IMR-90 (cell line): ENCODE measurements at regions not wholly inside any gene's neighbourhood (a gene's known extent, or its start where the extent isn't known, plus 50 kb on each side); places are given as distances from the start of the nearest gene placed in this dataset.
"Not testable (repeated sequence)": the region's sequence is repeated elsewhere in the genome, so short reads cannot be mapped to it uniquely, and the experiment has no call there.

ENCODE experiments used
- ATAC-seq: fragments of 200-7000 bp; cut with Tn5 transposase; 2 replicates; pipeline ENCODE4 v1.9.1; 2020; ENCODE audit warnings: low read depth, mild to moderate bottlenecking, moderate library complexity
- BruUV-seq: library from RNA; stranded (reverse); fragments of 400-500 nt; replicated peaks from 2 replicates; lab custom pipeline; 2021; lab: Mats Ljungman, UMichigan
- CTCF ChIA-PET: fragments of 300-600 bp; formaldehyde crosslinking; extraction: SDS; loops from one replicate; lab custom pipeline; 2021; ENCODE audit warnings: antibody characterized with exemption; lab: Yijun Ruan, JAX
- POLR2A ChIA-PET: fragments of 300-600 bp; sonication (Branson Sonifier 250); formaldehyde crosslinking; loops from one replicate; lab custom pipeline; 2022; ENCODE audit warnings: antibody characterized with exemption; ENCODE audit not compliant: unreplicated experiment; lab: Charles Lee
- DNase-seq: peaks from one replicate; pipeline ENCODE4 v3.0.0; 2013
- H2AFZ ChIP-seq: replicated peaks from 2 replicates; pipeline ENCODE3; 2013; ENCODE audit warnings: low read length, mild to moderate bottlenecking; ENCODE audit not compliant: poor library complexity
- H2AK5ac ChIP-seq: 2 replicates; pipeline ENCODE4 v1.6.1; 2013; ENCODE audit warnings: low read depth, low read length, inconsistent platforms
- H2AK9ac ChIP-seq: replicated peaks from 2 replicates; pipeline ENCODE3; 2013; ENCODE audit warnings: mild to moderate bottlenecking, low read depth, low read length, moderate library complexity; ENCODE audit not compliant: poor library complexity
- H2BK120ac ChIP-seq: 2 replicates; pipeline ENCODE4 v1.6.1; 2013; ENCODE audit warnings: low read depth, low read length, inconsistent platforms
- H2BK15ac ChIP-seq: 3 replicates; pipeline ENCODE4 v1.6.1; 2013; ENCODE audit warnings: low read depth, low read length, inconsistent platforms
- H2BK20ac ChIP-seq: 2 replicates; pipeline ENCODE4 v1.6.1; 2013; ENCODE audit warnings: low read depth, mild to moderate bottlenecking, inconsistent platforms, low read length, moderate library complexity
- H2BK5ac ChIP-seq: 2 replicates; pipeline ENCODE4 v1.6.1; 2013; ENCODE audit warnings: mild to moderate bottlenecking, low read depth, low read length, inconsistent platforms; ENCODE audit not compliant: poor library complexity, severe bottlenecking
- H3K14ac ChIP-seq: replicated peaks from 2 replicates; pipeline ENCODE4 v1.6.1; 2013; ENCODE audit warnings: low read depth, low read length, inconsistent platforms
- H3K18ac ChIP-seq: 2 replicates; pipeline ENCODE4 v1.6.1; 2013; ENCODE audit warnings: low read depth, low read length, control low read depth
- H3K23ac ChIP-seq: 2 replicates; pipeline ENCODE4 v1.6.1; 2013; ENCODE audit warnings: low read depth, low read length, inconsistent platforms
- H3K27ac ChIP-seq: 2 replicates; pipeline ENCODE4 v1.5.1; 2013; ENCODE audit warnings: mild to moderate bottlenecking, control low read depth, low read length; ENCODE audit not compliant: insufficient read depth
- H3K27me3 ChIP-seq: 2 replicates; pipeline ENCODE4 v1.6.1; 2013; ENCODE audit warnings: low read length; ENCODE audit not compliant: control insufficient read depth, insufficient read depth
- H3K36me3 ChIP-seq: 2 replicates; pipeline ENCODE4 v1.6.1; 2013; ENCODE audit warnings: low read length, mixed read lengths; ENCODE audit not compliant: control insufficient read depth, insufficient read depth
- H3K4ac ChIP-seq: 2 replicates; pipeline ENCODE4 v1.6.1; 2013; ENCODE audit warnings: low read depth, low read length, inconsistent platforms
- H3K4me1 ChIP-seq: 2 replicates; pipeline ENCODE4 v1.6.1; 2013; ENCODE audit warnings: low read length, mixed read lengths; ENCODE audit not compliant: control insufficient read depth, insufficient read depth
- H3K4me2 ChIP-seq: 2 replicates; pipeline ENCODE4 v1.6.1; 2013; ENCODE audit warnings: low read depth, mild to moderate bottlenecking, control low read depth, low read length, moderate library complexity
- H3K4me3 ChIP-seq: 2 replicates; pipeline ENCODE4 v1.5.1; 2013; ENCODE audit warnings: low read depth, mild to moderate bottlenecking, control low read depth, low read length, moderate library complexity; ENCODE audit not compliant: insufficient read depth
- H3K56ac ChIP-seq: 2 replicates; pipeline ENCODE4 v1.6.1; 2013; ENCODE audit warnings: low read length, inconsistent platforms; ENCODE audit not compliant: insufficient read depth; ENCODE audit errors: extremely low read depth
- H3K79me1 ChIP-seq, 2 experiments: 2 replicates each; pipeline ENCODE4 v1.6.1; 2013; ENCODE audit warnings: low read length in 2 of 2, inconsistent platforms in 1 of 2, low read depth in 1 of 2
- H3K9ac ChIP-seq: 2 replicates; pipeline ENCODE4 v1.6.1; 2013; ENCODE audit warnings: low read depth, low read length, control low read depth
- H3K9me1 ChIP-seq: 2 replicates; pipeline ENCODE4 v1.6.1; 2013; ENCODE audit warnings: low read length, inconsistent platforms; ENCODE audit not compliant: insufficient read depth
- H3K9me3 ChIP-seq: 2 replicates; pipeline ENCODE4 v1.6.1; 2013; ENCODE audit warnings: low read length; ENCODE audit not compliant: control insufficient read depth, insufficient read depth
- H4K20me1 ChIP-seq: 2 replicates; pipeline ENCODE4 v1.6.1; 2013; ENCODE audit warnings: low read length, inconsistent platforms; ENCODE audit not compliant: insufficient read depth
- H4K5ac ChIP-seq: 2 replicates; pipeline ENCODE4 v1.6.1; 2013; ENCODE audit warnings: mild to moderate bottlenecking, low read depth, low read length, control low read depth
- H4K8ac ChIP-seq, 2 experiments: 2 replicates each; pipeline ENCODE4 v1.6.1; 2013; ENCODE audit warnings: low read depth in 2 of 2, low read length in 2 of 2, control low read depth in 1 of 2, inconsistent platforms in 1 of 2
- H4K91ac ChIP-seq: 2 replicates; pipeline ENCODE4 v1.6.1; 2013; ENCODE audit warnings: low read depth, low read length, inconsistent platforms; ENCODE audit not compliant: insufficient read depth
- MAZ ChIP-seq: IDR thresholded peaks from 2 replicates; pipeline ENCODE4 v1.6.1; 2012; ENCODE audit warnings: low read depth, mild to moderate bottlenecking, low read length, improper control_type of control experiment, moderate library complexity, borderline replicate concordance
- POLR2A ChIP-seq: IDR thresholded peaks from 2 replicates; pipeline ENCODE4 v1.6.1; 2012; ENCODE audit warnings: mild to moderate bottlenecking, low read depth, low read length
- RAD21 ChIP-seq: IDR thresholded peaks from 2 replicates; pipeline ENCODE4 v1.6.1; 2012; ENCODE audit warnings: low read length, improper control_type of control experiment
- RCOR1 ChIP-seq: IDR thresholded peaks from 2 replicates; pipeline ENCODE4 v1.6.1; 2012; ENCODE audit warnings: mild to moderate bottlenecking, low read length, improper control_type of control experiment; ENCODE audit not compliant: insufficient replicate concordance
- WGBS, 2 experiments: methylation state at CpG; one replicate each; pipeline versions ENCODE4 v1.1.5 to v1.1.7; 2013; ENCODE audit warnings: missing lambda C conversion rate in 2 of 2; ENCODE audit not compliant: insufficient read length in 1 of 2; ENCODE audit errors: extremely low coverage in 2 of 2; 5-methylcytosine and 5-hydroxymethylcytosine counted together
- dilution Hi-C: fragments of 300-500 bp; cut with HindIII; formaldehyde crosslinking; loops from one replicate; pipeline ENCODE4 v1.14.3; 2018; ENCODE audit warnings: low sequenced_read_pairs; ENCODE audit not compliant: unreplicated experiment
- in situ Hi-C: fragments of 300-500 bp; cut with MboI; formaldehyde crosslinking; loops from 3 replicates; pipeline ENCODE4 v1.14.3; 2019; ENCODE audit warnings: low sequenced_read_pairs, inconsistent platforms, mixed read lengths
- intact Hi-C: fragments of 100-400 bp; cut with micrococcal nuclease; formaldehyde crosslinking; loops from 2 replicates; pipeline ENCODE4 v1.10.0; 2022
- TF ChIP-seq, protein P1 (sequence below): conservative IDR thresholded peaks from 2 replicates; pipeline ENCODE4 v1.5.1; 2012; ENCODE audit warnings: mild to moderate bottlenecking, low read depth, low read length, improper control_type of control experiment

DNA sequence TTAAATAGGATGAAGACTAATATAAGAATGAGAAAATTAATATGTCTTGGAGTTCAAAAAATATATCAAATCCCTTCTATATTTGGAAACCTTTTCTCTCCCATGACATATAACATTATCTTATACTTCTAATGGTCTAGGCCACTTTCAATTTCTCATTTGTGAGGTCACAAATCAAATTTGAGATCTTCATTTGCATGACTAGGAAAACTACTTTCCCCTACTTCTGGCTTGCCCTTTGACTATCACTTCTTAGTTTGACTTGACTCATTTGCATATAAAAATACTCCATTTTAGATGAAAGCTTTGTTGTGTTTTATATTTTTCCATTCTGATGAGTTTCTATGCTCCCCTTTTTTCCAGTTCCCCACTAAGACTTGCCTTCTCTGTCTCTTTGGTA, 598.6 kb upstream of the TBL1XR1 start:
- peak overlapping the region; percentile 38 for H2BK20ac ChIP-seq
- peaks cover 4% of the 10 kb centered on the region for H3K9me1 ChIP-seq
- H2BK5ac ChIP-seq: no peak overlapping the region
- no peak for DNase-seq
- no peak overlapping the region for H2AK9ac ChIP-seq
- H4K8ac ChIP-seq: no peak overlapping the region
- intact Hi-C loops: no loop called here
- H3K18ac ChIP-seq: peak overlapping the region; percentile 49
- no peak overlapping the region for H4K91ac ChIP-seq
- no peaks in the 10 kb centered on the region for H3K36me3 ChIP-seq
- H3K56ac ChIP-seq: no peak overlapping the region
- H2BK120ac ChIP-seq: no peak overlapping the region
- no peak overlapping the region for H3K9ac ChIP-seq
- dilution Hi-C loops: no loop called here
- no peak overlapping the region for H3K27ac ChIP-seq
- no peaks in the 10 kb centered on the region for H3K27me3 ChIP-seq
- TF ChIP-seq, protein P1, sequence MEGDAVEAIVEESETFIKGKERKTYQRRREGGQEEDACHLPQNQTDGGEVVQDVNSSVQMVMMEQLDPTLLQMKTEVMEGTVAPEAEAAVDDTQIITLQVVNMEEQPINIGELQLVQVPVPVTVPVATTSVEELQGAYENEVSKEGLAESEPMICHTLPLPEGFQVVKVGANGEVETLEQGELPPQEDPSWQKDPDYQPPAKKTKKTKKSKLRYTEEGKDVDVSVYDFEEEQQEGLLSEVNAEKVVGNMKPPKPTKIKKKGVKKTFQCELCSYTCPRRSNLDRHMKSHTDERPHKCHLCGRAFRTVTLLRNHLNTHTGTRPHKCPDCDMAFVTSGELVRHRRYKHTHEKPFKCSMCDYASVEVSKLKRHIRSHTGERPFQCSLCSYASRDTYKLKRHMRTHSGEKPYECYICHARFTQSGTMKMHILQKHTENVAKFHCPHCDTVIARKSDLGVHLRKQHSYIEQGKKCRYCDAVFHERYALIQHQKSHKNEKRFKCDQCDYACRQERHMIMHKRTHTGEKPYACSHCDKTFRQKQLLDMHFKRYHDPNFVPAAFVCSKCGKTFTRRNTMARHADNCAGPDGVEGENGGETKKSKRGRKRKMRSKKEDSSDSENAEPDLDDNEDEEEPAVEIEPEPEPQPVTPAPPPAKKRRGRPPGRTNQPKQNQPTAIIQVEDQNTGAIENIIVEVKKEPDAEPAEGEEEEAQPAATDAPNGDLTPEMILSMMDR: no peak
- TF ChIP-seq RCOR1 (no peak), MAZ (no peak), POLR2A (no peak), RAD21 (no peak)
- ChIA-PET CTCF (no interaction called here), POLR2A (no interaction called here)
- H2AFZ ChIP-seq: no peak overlapping the region
- peaks cover 6% of the 10 kb centered on the region; the same call in 1 of the 2 replicates for H3K4me1 ChIP-seq
- H3K9me3 ChIP-seq: no peaks in the 10 kb centered on the region
- in situ Hi-C loops: no loop called here
- ATAC-seq: no peak
- no peak overlapping the region; the same call in 1 of the 2 replicates for H3K4ac ChIP-seq
- H3K79me1 ChIP-seq: no peaks in the 10 kb centered on the region
- H3K4me2 ChIP-seq: no peak overlapping the region
- no peaks in the 10 kb centered on the region for H4K20me1 ChIP-seq
- H3K4me3 ChIP-seq: no peak overlapping the region
- no TSS peak for BruUV-seq
- H2BK15ac ChIP-seq: no peak overlapping the region; the same call in 2 of the 3 replicates
- no peak overlapping the region for H3K14ac ChIP-seq
- H2AK5ac ChIP-seq: no peak overlapping the region
- H3K23ac ChIP-seq: no peak overlapping the region
- no peak overlapping the region; the same call in 1 of the 2 replicates for H4K5ac ChIP-seq

DNA sequence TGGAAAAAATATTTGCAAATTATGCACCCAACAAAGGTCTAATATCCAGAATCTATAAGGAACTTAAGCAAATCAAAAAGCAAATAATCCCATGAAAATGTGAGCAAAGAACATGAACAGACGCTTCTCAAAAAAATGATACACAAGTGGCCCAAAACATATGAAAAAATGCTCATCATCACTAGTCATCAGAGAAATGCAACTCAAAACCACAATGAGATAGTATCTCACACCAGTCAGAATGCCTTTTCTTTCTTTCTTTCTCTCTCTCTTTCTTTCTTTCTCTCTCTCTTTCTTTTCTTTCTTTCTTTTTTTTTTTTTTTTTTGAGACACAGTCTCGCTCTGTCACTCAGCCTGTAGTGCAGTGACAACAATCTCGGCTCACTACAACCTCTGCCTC, 602.9 kb upstream of the TBL1XR1 start:
- H3K4me1 ChIP-seq, BruUV-seq, H2AFZ ChIP-seq, H3K4me3 ChIP-seq, H4K91ac ChIP-seq, H3K9me1 ChIP-seq, H3K9ac ChIP-seq, H3K4me2 ChIP-seq, H4K20me1 ChIP-seq, H2BK20ac ChIP-seq, H3K23ac ChIP-seq, in situ Hi-C loops, H3K36me3 ChIP-seq, POLR2A ChIA-PET, H3K9me3 ChIP-seq, H3K14ac ChIP-seq, H2AK9ac ChIP-seq, ATAC-seq, dilution Hi-C loops, H3K79me1 ChIP-seq, H2BK15ac ChIP-seq, H3K27me3 ChIP-seq, H3K56ac ChIP-seq: not testable (repeated sequence)
- CTCF ChIA-PET: interaction anchor here (0.7 kb wide), 1 partner anchor 157 kb away, joined by 3 read pairs; no protein-coding TSS in a partner anchor
- Histone ChIP-seq H2BK120ac (peak overlapping the region; percentile 68), H2BK5ac (peak overlapping the region; percentile 22), H3K4ac (peak overlapping the region; percentile 62; the same call in 1 of the 2 replicates), H4K5ac (peak overlapping the region; percentile 60), H2AK5ac (peak overlapping the region; percentile 59), H4K8ac (peak overlapping the region in 1 of 2 experiments; percentile 58; a peak in 1 of 4 replicates), H3K18ac (peak overlapping the region; percentile 83), H3K27ac (peak overlapping the region; percentile 28; the same call in 1 of the 2 replicates)
- no CpG with 5 or more reads among the region's 3 CpGs for WGBS, 2 experiments
- peak; percentile 54 for DNase-seq
- intact Hi-C loops: loop anchor here (10.0 kb wide), 1 partner anchor 435 kb away; no protein-coding TSS in a partner anchor
